Caco-2 (cell line): ENCODE measurements at regions not wholly inside any gene's neighbourhood (a gene's known extent, or its start where the extent isn't known, plus 50 kb on each side); places are given as distances from the start of the nearest gene placed in this dataset.

Source experiments
- BruUV-seq: library from RNA; stranded (reverse); fragments of 400-500 nt; replicated peaks from 2 replicates; lab custom pipeline; 2021; lab: Mats Ljungman, UMichigan
- CTCF ChIA-PET: fragments of 300-600 bp; sonication (Branson Sonifier 250); formaldehyde crosslinking; loops from one replicate; lab custom pipeline; 2022; ENCODE audit warnings: antibody characterized with exemption; lab: Charles Lee
- POLR2A ChIA-PET: fragments of 300-600 bp; sonication (Branson Sonifier 250); formaldehyde crosslinking; loops from one replicate; lab custom pipeline; 2022; ENCODE audit warnings: antibody characterized with exemption; lab: Charles Lee
- DNase-seq, 2 experiments: peaks; one replicate each; pipeline versions ENCODE4 v3.0.0 to v3.0.0-alpha.2; 2020 to 2022
- H3K27me3 ChIP-seq: replicated peaks from 2 replicates; pipeline ENCODE4 v1.6.0; 2011; ENCODE audit warnings: low read length; ENCODE audit not compliant: control insufficient read depth, insufficient read depth
- H3K36me3 ChIP-seq: 2 replicates; pipeline ENCODE4 v1.5.1; 2011; ENCODE audit warnings: low read length; ENCODE audit not compliant: control insufficient read depth, insufficient read depth
- H3K4me1 ChIP-seq: fragments of 250-450 bp; sonication (Bioruptor Pico); 2 replicates; pipeline ENCODE4 v1.5.1; 2020; ENCODE audit warnings: mild to moderate bottlenecking
- H3K4me3 ChIP-seq: 2 replicates; pipeline ENCODE4 v1.5.1; 2011; ENCODE audit warnings: low read depth, mild to moderate bottlenecking, control low read depth, low read length
- H3K9me3 ChIP-seq: fragments of 250-450 bp; sonication (Bioruptor Pico); 2 replicates; pipeline ENCODE4 v1.5.1; 2020; ENCODE audit warnings: mild to moderate bottlenecking, moderate library complexity
- H3K27ac Mint-ChIP-seq: one replicate; pipeline ENCODE4 v1.8.0; 2022; ENCODE audit warnings: mixed read lengths; ENCODE audit not compliant: unreplicated experiment
- H3K27me3 Mint-ChIP-seq: one replicate; pipeline ENCODE4 v1.8.0; 2022; ENCODE audit warnings: mixed read lengths; ENCODE audit not compliant: insufficient read depth, unreplicated experiment
- H3K36me3 Mint-ChIP-seq: one replicate; pipeline ENCODE4 v1.8.0; 2022; ENCODE audit warnings: mild to moderate bottlenecking, mixed read lengths; ENCODE audit not compliant: insufficient read depth, unreplicated experiment
- H3K4me1 Mint-ChIP-seq: one replicate; pipeline ENCODE4 v1.8.0; 2022; ENCODE audit warnings: low read depth, mixed read lengths; ENCODE audit not compliant: unreplicated experiment
- H3K4me3 Mint-ChIP-seq: one replicate; pipeline ENCODE4 v1.8.0; 2022; ENCODE audit warnings: mild to moderate bottlenecking, moderate library complexity, mixed read lengths; ENCODE audit not compliant: unreplicated experiment
- H3K9me3 Mint-ChIP-seq: one replicate; pipeline ENCODE4 v1.8.0; 2022; ENCODE audit warnings: mixed read lengths; ENCODE audit not compliant: unreplicated experiment
- intact Hi-C: fragments of 100-400 bp; cut with micrococcal nuclease; formaldehyde crosslinking; loops from one replicate; pipeline ENCODE4 v1.10.0; 2022; ENCODE audit not compliant: unreplicated experiment
- TF ChIP-seq, protein P1 (sequence below), 2 experiments: fragments of 200-600 bp in 1 of 2; IDR thresholded peaks; 1 replicate in 1 of 2; 2 replicates in 1 of 2; pipeline versions ENCODE4 v1.5.1 to v1.8.0; 2011 to 2022; ENCODE audit warnings: antibody characterized with exemption in 1 of 2, control low read depth in 1 of 2, inconsistent platforms in 1 of 2, low read depth in 1 of 2, low read length in 1 of 2, mild to moderate bottlenecking in 1 of 2, moderate library complexity in 1 of 2; ENCODE audit not compliant: insufficient read depth in 1 of 2, severe bottlenecking in 1 of 2, unreplicated experiment in 1 of 2

DNA sequence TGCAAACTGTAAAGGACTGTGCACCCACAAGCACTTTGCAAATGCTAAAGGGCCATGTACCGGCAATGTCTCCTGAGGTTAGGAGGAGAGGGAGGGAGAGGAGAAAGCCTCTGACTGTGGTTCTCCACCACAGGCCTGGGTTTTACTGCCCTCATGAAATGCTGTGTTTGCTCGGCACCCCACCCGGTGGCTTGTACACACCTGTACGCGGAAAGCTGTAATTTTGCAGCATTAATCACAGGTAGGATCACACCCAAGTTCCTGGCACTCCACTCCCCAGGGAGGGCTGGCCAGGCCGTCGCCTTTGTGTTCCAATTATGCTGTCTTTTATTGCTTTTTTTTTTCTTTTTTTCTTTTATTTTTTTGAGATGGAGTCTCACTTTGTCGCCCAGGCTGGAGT, 78.5 kb upstream of the MYL10 start:
- TF ChIP-seq, protein P1, sequence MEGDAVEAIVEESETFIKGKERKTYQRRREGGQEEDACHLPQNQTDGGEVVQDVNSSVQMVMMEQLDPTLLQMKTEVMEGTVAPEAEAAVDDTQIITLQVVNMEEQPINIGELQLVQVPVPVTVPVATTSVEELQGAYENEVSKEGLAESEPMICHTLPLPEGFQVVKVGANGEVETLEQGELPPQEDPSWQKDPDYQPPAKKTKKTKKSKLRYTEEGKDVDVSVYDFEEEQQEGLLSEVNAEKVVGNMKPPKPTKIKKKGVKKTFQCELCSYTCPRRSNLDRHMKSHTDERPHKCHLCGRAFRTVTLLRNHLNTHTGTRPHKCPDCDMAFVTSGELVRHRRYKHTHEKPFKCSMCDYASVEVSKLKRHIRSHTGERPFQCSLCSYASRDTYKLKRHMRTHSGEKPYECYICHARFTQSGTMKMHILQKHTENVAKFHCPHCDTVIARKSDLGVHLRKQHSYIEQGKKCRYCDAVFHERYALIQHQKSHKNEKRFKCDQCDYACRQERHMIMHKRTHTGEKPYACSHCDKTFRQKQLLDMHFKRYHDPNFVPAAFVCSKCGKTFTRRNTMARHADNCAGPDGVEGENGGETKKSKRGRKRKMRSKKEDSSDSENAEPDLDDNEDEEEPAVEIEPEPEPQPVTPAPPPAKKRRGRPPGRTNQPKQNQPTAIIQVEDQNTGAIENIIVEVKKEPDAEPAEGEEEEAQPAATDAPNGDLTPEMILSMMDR (IDR thresholded peaks at IDR 0.05; ENCODE audit: insufficient read depth in 1 of 2, low read depth in 1 of 2, low read length in 1 of 2, severe bottlenecking in 1 of 2, unreplicated experiment in 1 of 2): no peak
- no peaks in the 10 kb centered on the region for H3K27me3 Mint-ChIP-seq
- H3K9me3 Mint-ChIP-seq: no peaks in the 10 kb centered on the region
- H3K4me1 ChIP-seq: peaks cover 9% of the 10 kb centered on the region; the same call in 1 of the 2 replicates
- intact Hi-C loops: no loop called here
- no peaks in the 10 kb centered on the region for H3K36me3 Mint-ChIP-seq
- peak overlapping the region; percentile 48 for H3K27ac Mint-ChIP-seq
- H3K4me3 ChIP-seq: no peak overlapping the region
- POLR2A ChIA-PET: no interaction called here
- peak in 1 of 2 experiments; percentile 44 for DNase-seq
- no peak overlapping the region for H3K4me3 Mint-ChIP-seq
- BruUV-seq: no TSS peak
- H3K4me1 Mint-ChIP-seq: peaks cover 21% of the 10 kb centered on the region
- no peaks in the 10 kb centered on the region for H3K9me3 ChIP-seq
- no peaks in the 10 kb centered on the region for H3K36me3 ChIP-seq
- CTCF ChIA-PET: interaction anchor here (0.6 to 1.2 kb wide), 3 partner anchors 11 to 26 kb away, joined by 3 to 6 read pairs (median 4); no protein-coding TSS in a partner anchor
- no peaks in the 10 kb centered on the region for H3K27me3 ChIP-seq

DNA sequence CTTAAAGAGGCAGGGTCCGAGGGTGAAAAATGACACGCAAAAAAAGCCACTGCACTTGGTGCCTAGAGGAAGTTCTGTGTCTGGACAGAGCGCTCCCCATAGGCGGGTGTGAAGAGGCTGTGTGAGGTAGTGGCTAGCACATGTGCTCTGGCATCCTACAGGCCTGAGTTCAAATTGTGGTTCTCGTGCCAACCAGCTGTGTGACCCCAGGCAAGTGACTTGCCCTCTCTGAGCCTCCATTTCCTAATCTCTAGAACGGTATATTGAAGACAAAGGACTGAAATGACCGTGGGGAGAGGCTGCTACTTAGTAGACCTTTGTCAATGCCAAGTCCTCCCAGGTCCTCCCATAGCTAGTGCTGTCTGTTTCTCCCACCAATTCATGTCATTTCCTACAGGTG, 79.1 kb upstream of the MYL10 start:
- peaks cover 18% of the 10 kb centered on the region for H3K4me1 Mint-ChIP-seq
- Histone ChIP-seq H3K9me3 (no peaks in the 10 kb centered on the region), H3K4me3 (no peak overlapping the region), H3K4me1 (0 out of 2 replicates have a peak, but pooled peaks cover 8% of the 10 kb centered on the region), H3K36me3 (no peaks in the 10 kb centered on the region), H3K27me3 (no peaks in the 10 kb centered on the region)
- CTCF ChIA-PET: interaction anchor here (0.6 to 1.2 kb wide), 2 partner anchors 11 to 26 kb away, joined by 3 to 4 read pairs; no protein-coding TSS in a partner anchor
- H3K9me3 Mint-ChIP-seq: no peaks in the 10 kb centered on the region
- no TSS peak for BruUV-seq
- H3K36me3 Mint-ChIP-seq: no peaks in the 10 kb centered on the region
- intact Hi-C loops: no loop called here
- H3K4me3 Mint-ChIP-seq: no peak overlapping the region
- POLR2A ChIA-PET: no interaction called here
- H3K27ac Mint-ChIP-seq: no peak overlapping the region
- H3K27me3 Mint-ChIP-seq: no peaks in the 10 kb centered on the region
- TF ChIP-seq, protein P1 (IDR thresholded peaks at IDR 0.05; ENCODE audit: insufficient read depth in 1 of 2, low read depth in 1 of 2, low read length in 1 of 2, severe bottlenecking in 1 of 2, unreplicated experiment in 1 of 2): no peak
- no peak for DNase-seq

DNA sequence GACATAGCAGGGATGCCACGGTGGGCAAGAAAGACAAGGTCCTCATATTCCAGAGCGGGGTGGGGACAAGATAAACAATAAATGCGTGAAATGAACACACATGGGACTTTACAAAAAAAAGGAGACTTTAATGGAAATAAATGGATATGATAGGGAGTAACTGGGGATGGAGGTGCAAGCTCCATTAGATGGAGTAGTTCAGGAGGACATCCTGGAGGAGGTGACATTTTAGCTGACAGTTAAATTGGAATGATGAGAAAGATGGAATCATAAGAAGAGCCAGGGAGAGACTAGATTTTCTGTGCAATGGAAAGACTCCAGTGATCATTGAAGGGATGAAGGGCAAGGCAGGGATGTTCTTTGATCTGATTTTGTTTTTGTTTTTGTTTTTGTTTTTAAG, 83.6 kb upstream of the MYL10 start:
- TF ChIP-seq, protein P1 (IDR thresholded peaks at IDR 0.05; ENCODE audit: insufficient read depth in 1 of 2, low read depth in 1 of 2, low read length in 1 of 2, severe bottlenecking in 1 of 2, unreplicated experiment in 1 of 2): no peak
- BruUV-seq: no TSS peak
- Histone ChIP-seq H3K9me3 (no peaks in the 10 kb centered on the region), H3K27me3 (no peaks in the 10 kb centered on the region), H3K36me3 (no peaks in the 10 kb centered on the region), H3K4me3 (no peak overlapping the region), H3K4me1 (peaks cover 7% of the 10 kb centered on the region)
- ChIA-PET CTCF (no interaction called here), POLR2A (no interaction called here)
- Mint-ChIP-seq H3K4me3 (no peak overlapping the region), H3K27me3 (no peaks in the 10 kb centered on the region), H3K27ac (no peak overlapping the region), H3K9me3 (no peaks in the 10 kb centered on the region), H3K4me1 (peaks cover 16% of the 10 kb centered on the region), H3K36me3 (no peaks in the 10 kb centered on the region)
- intact Hi-C loops: no loop called here
- no peak for DNase-seq
